ENCODE measurements at regions not wholly inside any gene's neighbourhood (a gene's known extent, or its start where the extent isn't known, plus 50 kb on each side); places are given as distances from the start of the nearest gene placed in this dataset.

GRCh38 chr11:116473206-116473769, 299.5 kb downstream of the BUD13 start:
- TF ChIP-seq CTCF (IDR thresholded peaks at IDR 0.05) (no peak), EZH2 (IDR thresholded peaks at IDR 0.05) (no peak)
